Liver (tissue), 8 donors: ENCODE measurements at regions not wholly inside any gene's neighbourhood (a gene's known extent, or its start where the extent isn't known, plus 50 kb on each side); places are given as distances from the start of the nearest gene placed in this dataset.

ENCODE experiments used
- DNase-seq: peaks from one replicate; pipeline ENCODE4 v3.0.0-alpha.2; 2017; ENCODE audit warnings: low spot score
- H3K27ac ChIP-seq, 2 donors: one replicate each; pipeline ENCODE4 v1.7.0; 2013; ENCODE audit warnings: inconsistent platforms in 2 of 2, low read length in 2 of 2, control low read depth in 1 of 2, low read depth in 1 of 2, mild to moderate bottlenecking in 1 of 2
- H3K27me3 ChIP-seq, 4 donors: one replicate each; pipeline versions ENCODE4 v1.6.1 to v1.7.0; 2013; ENCODE audit warnings: low read length in 3 of 4, inconsistent platforms in 1 of 4, mild to moderate bottlenecking in 1 of 4, moderate library complexity in 1 of 4; ENCODE audit not compliant: control insufficient read depth in 4 of 4, insufficient read depth in 4 of 4
- H3K36me3 ChIP-seq, 4 donors: one replicate each; pipeline versions ENCODE4 v1.6.1 to v1.7.0; 2013; ENCODE audit warnings: low read length in 3 of 4, mild to moderate bottlenecking in 3 of 4, low read depth in 1 of 4, moderate library complexity in 1 of 4; ENCODE audit not compliant: control insufficient read depth in 4 of 4, insufficient read depth in 3 of 4
- H3K4me1 ChIP-seq, 4 donors: one replicate each; pipeline versions ENCODE4 v1.6.1 to v1.7.0; 2013; ENCODE audit warnings: low read length in 3 of 4, mild to moderate bottlenecking in 3 of 4, moderate library complexity in 1 of 4; ENCODE audit not compliant: control insufficient read depth in 4 of 4, insufficient read depth in 4 of 4
- H3K4me3 ChIP-seq, 3 donors: one replicate each; pipeline versions ENCODE4 v1.6.1 to v1.7.0; 2013; ENCODE audit warnings: low read length in 3 of 3, control low read depth in 1 of 3, low read depth in 1 of 3, mild to moderate bottlenecking in 1 of 3
- H3K9ac ChIP-seq, 2 donors: one replicate each; pipeline ENCODE4 v1.7.0; 2013; ENCODE audit warnings: low read length in 2 of 2, mild to moderate bottlenecking in 2 of 2, moderate library complexity in 2 of 2, control low read depth in 1 of 2, low read depth in 1 of 2
- H3K9me3 ChIP-seq, 4 donors: one replicate each; pipeline versions ENCODE4 v1.6.1 to v1.7.0; 2013; ENCODE audit warnings: low read length in 3 of 4; ENCODE audit not compliant: control insufficient read depth in 4 of 4
- EGR1 ChIP-seq, 2 donors: IDR thresholded peaks; 2 replicates each; pipeline ENCODE4 v1.6.1; 2016 to 2018; ENCODE audit warnings: antibody characterized with exemption in 2 of 2, low read depth in 2 of 2
- FOXA2 ChIP-seq: IDR thresholded peaks from 2 replicates; pipeline ENCODE4 v1.6.1; 2016; ENCODE audit warnings: antibody characterized with exemption
- GABPA ChIP-seq, 2 donors: IDR thresholded peaks in 1 of 2; conservative IDR thresholded peaks in 1 of 2; 2 replicates each; pipeline ENCODE4 v1.6.1; 2016; ENCODE audit warnings: antibody characterized with exemption in 2 of 2, mild to moderate bottlenecking in 1 of 2, moderate library complexity in 1 of 2
- HNF4A ChIP-seq, 2 donors: conservative IDR thresholded peaks; 2 replicates each; pipeline ENCODE4 v1.6.1; 2016; ENCODE audit warnings: antibody characterized with exemption in 2 of 2, mild to moderate bottlenecking in 2 of 2
- HNF4G ChIP-seq: IDR thresholded peaks from 2 replicates; pipeline ENCODE4 v1.6.1; 2016; ENCODE audit warnings: antibody characterized with exemption
- JUND ChIP-seq, 2 donors: IDR thresholded peaks; 2 replicates each; pipeline ENCODE4 v1.6.1; 2016; ENCODE audit warnings: antibody characterized with exemption in 2 of 2
- NR2F2 ChIP-seq: IDR thresholded peaks from 2 replicates; pipeline ENCODE4 v1.6.1; 2016; ENCODE audit warnings: antibody characterized with exemption
- RAD21 ChIP-seq, 2 donors: IDR thresholded peaks; 2 replicates each; pipeline ENCODE4 v1.6.1; 2016; ENCODE audit warnings: antibody characterized with exemption in 2 of 2, mild to moderate bottlenecking in 2 of 2
- RXRA ChIP-seq, 2 donors: IDR thresholded peaks; 2 replicates each; pipeline ENCODE4 v1.6.1; 2017 to 2018; ENCODE audit warnings: antibody characterized with exemption in 2 of 2, mild to moderate bottlenecking in 1 of 2
- SP1 ChIP-seq: IDR thresholded peaks from 2 replicates; pipeline ENCODE4 v1.6.1; 2018; ENCODE audit warnings: antibody characterized with exemption, mild to moderate bottlenecking
- TAF1 ChIP-seq: conservative IDR thresholded peaks from 2 replicates; pipeline ENCODE4 v1.6.1; 2016; ENCODE audit warnings: antibody characterized with exemption, mild to moderate bottlenecking
- YY1 ChIP-seq: IDR thresholded peaks from 2 replicates; pipeline ENCODE4 v1.6.1; 2016; ENCODE audit warnings: antibody characterized with exemption, mild to moderate bottlenecking
- WGBS: extraction: QIAGEN DNeasy Blood & Tissue Kit; methylation state at CpG from one replicate; pipeline ENCODE4 v1.1.7; 2013; 5-methylcytosine and 5-hydroxymethylcytosine counted together
- TF ChIP-seq, protein P1 (sequence below): IDR thresholded peaks from 2 replicates; pipeline ENCODE4 v1.6.1; 2016; ENCODE audit warnings: antibody characterized with exemption
- TF ChIP-seq, protein P2 (sequence below): fragments of 150-350 bp; IDR thresholded peaks from 2 replicates; pipeline ENCODE4 v1.5.1; 2017; ENCODE audit warnings: improper control_type of control experiment, low read depth, low read length; ENCODE audit not compliant: missing input control
- TF ChIP-seq, protein P3 (sequence below): IDR thresholded peaks from 2 replicates; pipeline ENCODE4 v1.6.1; 2016; ENCODE audit warnings: antibody characterized with exemption
- TF ChIP-seq, protein P4 (sequence below): IDR thresholded peaks from 2 replicates; pipeline ENCODE4 v1.6.1; 2016; ENCODE audit warnings: antibody characterized with exemption
- donor health status: healthy.
- donor health status: healthy.
- donor health status: healthy.
- donor health status: healthy.
- donor health status: healthy.

DNA sequence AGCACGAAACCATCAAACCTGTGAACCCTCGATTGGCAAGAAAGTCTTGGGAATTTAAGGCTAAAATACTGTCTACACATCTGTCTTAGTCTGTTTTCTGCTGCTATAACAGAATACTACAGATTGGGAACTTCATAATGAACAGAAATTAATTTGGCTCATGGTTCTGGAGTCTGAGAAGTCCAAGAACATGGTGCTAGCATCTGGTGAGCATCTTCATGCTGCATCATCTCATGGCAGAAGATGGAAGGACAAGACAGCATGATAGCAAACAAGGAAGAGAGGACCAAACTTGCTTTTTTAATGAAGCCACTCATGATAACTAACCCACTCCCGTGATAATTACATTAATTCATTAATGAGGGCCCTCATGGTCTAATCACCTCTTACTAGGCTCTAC, 102.0 kb upstream of the CDKN3 start (continued):
- TF ChIP-seq SP1 (no peak), JUND (IDR thresholded peaks at IDR 0.05) (no peak)

DNA sequence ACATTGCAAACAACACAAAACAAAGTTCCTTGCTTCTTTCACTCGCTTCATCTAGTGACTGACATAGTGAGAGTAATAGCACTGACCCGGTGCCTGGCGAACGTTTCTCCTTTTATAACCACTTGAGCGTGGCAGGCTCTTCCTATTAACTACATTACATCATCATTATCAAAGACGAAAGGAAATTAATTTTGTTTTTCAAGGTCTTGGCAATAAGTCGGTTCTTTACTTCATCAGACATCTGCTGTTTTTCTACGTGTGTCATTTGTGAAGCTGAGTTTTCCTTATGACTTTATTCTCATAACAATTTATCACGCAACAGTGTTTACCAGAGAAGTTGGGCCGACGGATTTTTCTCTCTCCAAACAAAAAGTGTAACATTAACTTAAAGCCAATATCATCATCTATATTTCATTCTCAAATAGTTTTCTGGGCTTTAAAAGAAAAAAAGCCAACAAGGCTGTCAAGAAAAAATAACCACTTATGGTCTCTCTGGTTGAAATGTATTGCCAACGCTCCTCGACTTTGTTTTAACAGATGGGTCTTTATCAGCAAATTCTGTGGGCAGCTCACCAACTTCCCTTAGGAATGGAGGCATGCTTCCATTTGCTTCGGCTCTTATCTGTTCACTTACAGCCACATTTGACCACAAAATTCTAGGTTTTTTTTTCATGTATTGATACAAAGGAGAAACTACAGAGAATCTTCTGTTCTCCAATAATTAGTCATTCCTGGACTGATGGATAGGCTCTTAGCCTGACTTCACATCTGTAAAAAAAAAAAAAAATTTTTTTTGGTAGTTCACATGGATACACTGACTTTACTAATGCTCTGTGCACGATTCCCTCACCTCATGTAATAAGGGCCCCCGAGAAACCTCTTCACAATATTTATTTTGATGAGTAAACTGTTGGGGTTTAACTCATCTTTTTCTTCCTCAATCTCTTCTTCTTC, 97.1 kb upstream of the CDKN3 start:
- Histone ChIP-seq H3K27me3 (peaks cover 0 to 5% (median 0%) of the 10 kb centered on the region in 4 donors), H3K4me3 (no peak overlapping the region), H3K4me1 (no peaks in the 10 kb centered on the region), H3K27ac (no peak overlapping the region), H3K36me3 (no peaks in the 10 kb centered on the region), H3K9ac (no peak overlapping the region), H3K9me3 (peaks cover 0 to 2% (median 0%) of the 10 kb centered on the region in 4 donors)
- 55% methylated on average over 16 of the region's 16 CpGs for WGBS
- DNase-seq: no peak
- TF ChIP-seq RAD21 (IDR thresholded peaks at IDR 0.05) (no peak), YY1 (no peak), NR2F2 (no peak), TAF1 (no peak), FOXA2 (no peak), HNF4G (no peak), JUND (IDR thresholded peaks at IDR 0.05) (no peak), SP1 (no peak), GABPA (IDR thresholded peaks at IDR 0.05 in 1 of 2, conservative IDR thresholded peaks at IDR 0.05 in 1 of 2) (no peak)
- TF ChIP-seq, protein P1, sequence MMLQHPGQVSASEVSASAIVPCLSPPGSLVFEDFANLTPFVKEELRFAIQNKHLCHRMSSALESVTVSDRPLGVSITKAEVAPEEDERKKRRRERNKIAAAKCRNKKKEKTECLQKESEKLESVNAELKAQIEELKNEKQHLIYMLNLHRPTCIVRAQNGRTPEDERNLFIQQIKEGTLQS: no peak
- TF ChIP-seq, protein P2, sequence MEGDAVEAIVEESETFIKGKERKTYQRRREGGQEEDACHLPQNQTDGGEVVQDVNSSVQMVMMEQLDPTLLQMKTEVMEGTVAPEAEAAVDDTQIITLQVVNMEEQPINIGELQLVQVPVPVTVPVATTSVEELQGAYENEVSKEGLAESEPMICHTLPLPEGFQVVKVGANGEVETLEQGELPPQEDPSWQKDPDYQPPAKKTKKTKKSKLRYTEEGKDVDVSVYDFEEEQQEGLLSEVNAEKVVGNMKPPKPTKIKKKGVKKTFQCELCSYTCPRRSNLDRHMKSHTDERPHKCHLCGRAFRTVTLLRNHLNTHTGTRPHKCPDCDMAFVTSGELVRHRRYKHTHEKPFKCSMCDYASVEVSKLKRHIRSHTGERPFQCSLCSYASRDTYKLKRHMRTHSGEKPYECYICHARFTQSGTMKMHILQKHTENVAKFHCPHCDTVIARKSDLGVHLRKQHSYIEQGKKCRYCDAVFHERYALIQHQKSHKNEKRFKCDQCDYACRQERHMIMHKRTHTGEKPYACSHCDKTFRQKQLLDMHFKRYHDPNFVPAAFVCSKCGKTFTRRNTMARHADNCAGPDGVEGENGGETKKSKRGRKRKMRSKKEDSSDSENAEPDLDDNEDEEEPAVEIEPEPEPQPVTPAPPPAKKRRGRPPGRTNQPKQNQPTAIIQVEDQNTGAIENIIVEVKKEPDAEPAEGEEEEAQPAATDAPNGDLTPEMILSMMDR: no peak
- TF ChIP-seq, protein P3, sequence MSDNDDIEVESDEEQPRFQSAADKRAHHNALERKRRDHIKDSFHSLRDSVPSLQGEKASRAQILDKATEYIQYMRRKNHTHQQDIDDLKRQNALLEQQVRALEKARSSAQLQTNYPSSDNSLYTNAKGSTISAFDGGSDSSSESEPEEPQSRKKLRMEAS: no peak

DNA sequence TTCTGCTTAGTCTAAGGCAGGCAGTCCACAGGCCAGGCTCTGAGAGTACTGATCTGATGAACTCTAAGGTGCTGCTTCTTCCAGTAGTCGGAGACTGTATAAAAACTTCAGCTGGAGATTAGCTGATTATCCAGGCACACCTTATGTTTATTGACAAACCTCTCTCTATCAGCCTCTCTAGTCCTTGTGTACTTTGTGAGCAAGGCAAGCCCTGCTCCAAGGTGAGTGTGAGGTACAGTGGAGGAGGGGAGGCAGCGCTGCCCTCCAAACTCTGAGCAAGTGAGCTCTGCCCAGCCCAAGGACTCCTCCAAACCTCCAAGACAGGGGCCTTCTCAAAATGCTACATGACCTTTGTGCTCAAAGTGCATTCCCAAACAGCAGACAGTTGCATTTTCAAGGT, 95.9 kb upstream of the CDKN3 start:
- H3K36me3 ChIP-seq: no peaks in the 10 kb centered on the region
- H3K4me1 ChIP-seq: no peaks in the 10 kb centered on the region
- peaks cover 0 to 2% (median 0%) of the 10 kb centered on the region in 4 donors for H3K9me3 ChIP-seq
- H3K27me3 ChIP-seq: peaks cover 0 to 5% (median 0%) of the 10 kb centered on the region in 4 donors
- H3K9ac ChIP-seq: no peak overlapping the region
- no peak overlapping the region for H3K27ac ChIP-seq
- 74% methylated on average over 2 of the region's 2 CpGs for WGBS
- no peak overlapping the region for H3K4me3 ChIP-seq
- DNase-seq: no peak
- TF ChIP-seq, protein P2: no peak
- TF ChIP-seq RAD21 (IDR thresholded peaks at IDR 0.05): no peak
- TF ChIP-seq, protein P4, sequence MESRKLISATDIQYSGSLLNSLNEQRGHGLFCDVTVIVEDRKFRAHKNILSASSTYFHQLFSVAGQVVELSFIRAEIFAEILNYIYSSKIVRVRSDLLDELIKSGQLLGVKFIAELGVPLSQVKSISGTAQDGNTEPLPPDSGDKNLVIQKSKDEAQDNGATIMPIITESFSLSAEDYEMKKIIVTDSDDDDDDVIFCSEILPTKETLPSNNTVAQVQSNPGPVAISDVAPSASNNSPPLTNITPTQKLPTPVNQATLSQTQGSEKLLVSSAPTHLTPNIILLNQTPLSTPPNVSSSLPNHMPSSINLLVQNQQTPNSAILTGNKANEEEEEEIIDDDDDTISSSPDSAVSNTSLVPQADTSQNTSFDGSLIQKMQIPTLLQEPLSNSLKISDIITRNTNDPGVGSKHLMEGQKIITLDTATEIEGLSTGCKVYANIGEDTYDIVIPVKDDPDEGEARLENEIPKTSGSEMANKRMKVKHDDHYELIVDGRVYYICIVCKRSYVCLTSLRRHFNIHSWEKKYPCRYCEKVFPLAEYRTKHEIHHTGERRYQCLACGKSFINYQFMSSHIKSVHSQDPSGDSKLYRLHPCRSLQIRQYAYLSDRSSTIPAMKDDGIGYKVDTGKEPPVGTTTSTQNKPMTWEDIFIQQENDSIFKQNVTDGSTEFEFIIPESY: no peak
- TF ChIP-seq, protein P1: no peak
- no peak for TF ChIP-seq HNF4A (conservative IDR thresholded peaks at IDR 0.05)
- TF ChIP-seq HNF4G: no peak
- no peak for TF ChIP-seq EGR1 (IDR thresholded peaks at IDR 0.05; ENCODE audit: low read depth in 2 of 2)
- no peak for TF ChIP-seq FOXA2
- TF ChIP-seq RXRA (IDR thresholded peaks at IDR 0.05): no peak
- TF ChIP-seq NR2F2: no peak
- TF ChIP-seq YY1: no peak
